Central memory CD4-positive, alpha-beta T cell (primary cell): ENCODE measurements at regions not wholly inside any gene's neighbourhood (a gene's known extent, or its start where the extent isn't known, plus 50 kb on each side); places are given as distances from the start of the nearest gene placed in this dataset.
"Not testable (repeated sequence)": the region's sequence is repeated elsewhere in the genome, so short reads cannot be mapped to it uniquely, and the experiment has no call there.

Source experiments
- DNase-seq: peaks from one replicate; pipeline ENCODE4 v3.0.0; 2022

- DNase-seq = no peak
Observed at GRCh38 chr4:25981749-25982148, 67.7 kb downstream of the SMIM20 start.

GRCh38 chr4:25982962-25983361 is 68.9 kb downstream of the SMIM20 start:
- no peak for DNase-seq

DNA sequence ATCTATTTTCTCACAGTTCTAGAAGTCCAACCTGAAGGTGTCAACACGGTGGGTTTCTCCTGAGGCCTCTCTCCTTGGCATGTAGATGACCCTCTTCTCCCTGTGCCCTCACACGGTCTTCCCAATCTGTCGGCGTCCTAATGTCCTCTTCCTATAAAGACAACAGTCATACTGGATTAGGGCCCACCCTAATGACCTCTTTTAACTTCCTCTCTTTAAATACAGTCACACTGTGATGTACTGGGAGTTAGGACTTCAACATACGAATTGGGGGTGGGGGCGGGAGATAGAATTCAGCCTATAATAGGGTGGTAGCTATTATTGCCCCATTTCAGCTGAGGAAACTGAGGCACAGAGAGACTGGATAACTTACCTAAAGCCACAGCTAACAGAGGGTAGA is 70.2 kb downstream of the SMIM20 start:
- no peak for DNase-seq

DNA sequence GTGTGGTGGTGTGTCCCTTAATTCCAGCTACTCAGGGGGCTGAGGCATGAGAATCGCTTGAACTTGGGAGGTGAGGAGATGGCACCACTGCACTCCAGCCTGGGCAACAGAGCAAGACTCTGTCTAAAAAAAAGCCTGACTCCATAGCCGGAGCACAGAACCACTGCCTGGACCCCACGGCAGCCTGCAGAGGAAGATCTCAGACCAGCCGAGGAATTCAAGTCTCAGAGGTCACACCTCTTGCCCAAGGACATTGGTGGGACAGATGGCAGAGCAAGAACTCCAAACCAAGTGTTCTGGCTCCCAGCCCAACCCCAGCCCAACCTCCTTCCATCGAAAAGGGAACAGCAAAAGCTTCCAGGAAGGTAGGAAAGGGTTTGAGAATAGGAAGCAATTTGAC is 70.8 kb downstream of the SMIM20 start:
- DNase-seq = no peak

- no peak for DNase-seq
Observed at GRCh38 chr4:25986807-25987206, 72.8 kb downstream of the SMIM20 start.

DNA sequence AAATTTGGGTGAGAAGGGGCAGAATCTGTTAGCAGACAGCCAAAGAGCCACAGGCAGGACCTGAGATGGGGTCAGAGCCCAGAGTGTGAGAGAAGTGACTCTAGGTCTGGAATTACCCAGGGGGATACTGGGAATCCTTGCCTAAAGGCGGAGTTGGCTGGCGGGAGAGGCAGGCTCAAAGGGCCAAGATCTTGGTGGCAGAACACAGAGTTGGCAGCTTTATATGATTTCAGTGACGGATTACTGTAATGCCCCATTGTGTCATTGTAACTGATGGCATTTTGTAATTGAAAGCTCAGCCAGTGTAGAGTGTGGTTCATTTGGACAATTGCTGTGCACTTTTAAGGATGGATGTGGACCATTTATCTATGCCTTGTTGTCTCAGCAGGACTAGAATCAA is 77.3 kb downstream of the SMIM20 start:
- DNase-seq = no peak

GRCh38 chr4:25993395-25994185 is 79.6 kb downstream of the SMIM20 start:
- no peak for DNase-seq

DNA sequence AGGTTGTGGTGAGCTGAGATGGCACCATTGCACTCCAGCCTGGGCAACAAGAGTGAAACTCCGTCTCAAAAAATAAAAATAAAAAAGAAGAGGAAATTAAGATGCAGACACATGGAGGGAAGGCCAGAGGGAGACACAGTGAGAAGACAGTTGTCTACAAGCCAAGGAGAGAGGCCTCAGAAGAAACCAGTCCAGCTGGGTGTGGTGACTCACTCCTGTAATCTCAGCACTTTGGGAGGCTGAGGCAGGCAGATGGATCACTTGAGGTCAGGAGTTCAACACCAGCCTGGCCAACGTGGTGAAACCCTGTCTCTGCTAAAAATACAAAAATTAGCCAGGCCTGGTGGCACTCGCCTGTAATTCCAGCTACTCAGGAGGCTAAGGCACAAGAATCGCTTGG is 80.6 kb downstream of the SMIM20 start:
- not testable (repeated sequence) for DNase-seq

DNA sequence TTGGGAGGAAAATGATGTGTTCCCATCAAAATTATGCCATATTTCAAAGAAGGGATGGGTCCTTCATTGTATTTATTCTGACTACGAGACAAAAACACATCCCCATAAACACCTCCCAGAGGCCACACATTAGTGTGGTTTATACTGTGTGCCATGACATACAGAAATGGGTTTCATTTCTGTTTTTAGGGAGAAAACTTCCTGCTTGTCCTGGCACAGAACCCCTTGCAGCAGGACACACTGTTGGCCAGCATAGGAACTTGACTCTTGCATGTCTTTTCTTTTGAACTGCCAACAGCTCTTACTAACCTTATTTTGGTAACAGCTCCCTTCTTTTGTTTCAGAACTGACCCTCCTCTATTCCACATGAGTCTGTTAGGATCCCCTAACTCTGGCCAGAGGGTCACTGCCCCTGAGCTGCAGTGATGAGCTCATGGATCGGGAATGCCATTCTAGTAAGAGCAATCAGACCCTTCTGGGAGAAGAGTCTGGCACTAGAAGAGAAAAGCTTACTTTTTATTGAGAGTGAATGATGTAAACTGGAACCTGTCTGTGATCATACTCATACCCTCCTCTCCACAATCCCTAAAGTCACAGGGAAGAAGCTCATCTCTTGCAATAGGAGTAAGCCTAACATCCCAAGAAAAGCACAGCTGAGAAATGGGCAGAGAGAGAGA is 86.4 kb downstream of the SMIM20 start:
- DNase-seq = no peak

- DNase-seq = no peak
Observed at GRCh38 chr4:26001413-26001812, 87.4 kb downstream of the SMIM20 start.

DNA sequence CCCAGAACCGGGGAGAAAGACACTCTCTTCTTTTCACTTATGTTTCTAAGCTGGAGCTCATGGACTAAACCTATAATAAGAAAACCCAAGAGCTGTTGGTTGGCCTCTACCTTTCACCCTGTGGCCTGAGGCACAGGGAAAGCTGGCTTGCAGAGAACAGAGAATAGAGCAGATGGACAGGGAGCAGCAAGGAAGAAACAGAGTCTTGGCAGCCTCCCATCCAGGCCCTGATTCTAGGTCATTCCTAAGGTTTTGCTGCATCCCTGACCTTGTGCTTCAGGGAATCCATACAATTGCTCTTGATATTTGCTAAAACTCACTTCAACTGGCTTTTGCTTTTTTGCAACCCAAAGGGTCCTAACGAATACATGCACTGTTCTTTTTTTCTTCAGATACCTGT is 87.8 kb downstream of the SMIM20 start:
- DNase-seq = no peak

DNA sequence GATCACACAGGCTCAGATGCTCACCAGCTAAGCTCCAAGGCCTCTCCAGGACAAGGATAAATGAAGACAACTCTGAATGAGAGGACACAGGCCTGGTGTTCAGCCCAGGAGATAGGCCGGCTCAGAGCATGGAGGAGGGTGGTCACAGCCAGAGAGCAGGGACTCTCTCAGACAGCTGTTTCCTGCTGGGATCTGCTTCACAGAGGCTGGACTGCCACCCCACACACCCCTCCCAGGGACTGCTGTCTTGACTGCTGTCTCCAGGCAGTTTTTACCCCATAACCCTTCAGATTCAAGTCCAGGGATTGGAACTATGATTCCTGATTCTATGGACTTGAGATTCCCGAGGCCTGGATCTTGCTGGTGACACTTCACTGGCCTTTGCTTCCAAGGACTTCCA is 89.0 kb downstream of the SMIM20 start:
- no peak for DNase-seq

DNA sequence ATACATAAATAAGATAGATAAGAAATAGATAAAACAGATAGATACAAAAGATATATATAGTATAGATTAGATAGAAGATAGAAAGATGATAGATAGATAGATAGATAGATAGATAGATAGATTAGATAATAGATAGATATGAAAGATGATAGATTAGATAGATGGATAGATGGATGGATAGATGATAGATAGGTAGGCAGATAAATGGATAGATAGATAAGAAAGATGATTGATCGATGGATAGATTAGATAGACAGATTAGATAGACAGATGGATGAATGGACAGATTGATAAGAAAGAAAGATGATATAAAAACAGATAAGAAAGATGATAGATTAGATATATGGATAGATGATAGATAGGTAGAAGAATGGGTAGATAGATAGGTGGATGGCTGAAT is 90.3 kb downstream of the SMIM20 start:
- no peak for DNase-seq

GRCh38 chr4:26005764-26006163 is 91.7 kb downstream of the SMIM20 start:
- DNase-seq = no peak

DNA sequence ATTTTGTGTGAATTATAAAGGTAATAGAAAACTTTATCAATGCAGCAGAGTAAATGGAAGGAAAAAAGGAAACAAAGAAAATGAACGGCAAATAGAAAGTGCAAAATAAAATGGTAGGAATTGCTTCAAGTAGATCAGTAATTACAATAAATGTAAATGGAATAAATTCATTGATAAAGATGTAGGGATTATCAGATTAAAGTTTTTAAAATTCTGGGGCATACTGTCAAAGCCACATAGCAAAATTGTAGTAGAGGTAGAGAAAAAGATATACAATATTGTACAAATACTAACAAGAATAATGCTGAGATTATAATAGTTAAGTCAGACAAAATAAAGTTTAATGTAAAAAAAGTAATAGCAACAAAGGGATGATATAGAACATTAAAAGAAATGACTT is 94.7 kb downstream of the SMIM20 start:
- no peak for DNase-seq

DNA sequence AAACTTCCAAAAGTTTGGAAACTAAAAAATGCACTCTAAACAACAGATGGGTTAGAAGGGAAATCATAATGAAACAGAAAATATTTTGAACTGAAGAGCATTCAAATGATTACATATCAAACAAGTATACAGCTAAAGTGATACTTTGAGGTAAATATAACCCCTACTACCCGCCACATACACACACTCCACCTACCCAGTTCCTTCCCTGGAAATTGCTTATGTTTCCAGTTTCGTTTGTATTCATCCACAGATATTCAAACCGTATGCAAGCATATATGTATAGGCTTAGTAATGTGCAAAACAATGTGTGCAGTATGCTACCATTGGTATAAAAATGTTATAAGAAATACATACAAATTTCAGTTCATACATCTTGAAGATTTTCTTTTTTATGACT is 95.5 kb downstream of the SMIM20 start:
- no peak for DNase-seq

- no peak for DNase-seq
Observed at GRCh38 chr4:26010304-26010703, 96.3 kb downstream of the SMIM20 start.

DNA sequence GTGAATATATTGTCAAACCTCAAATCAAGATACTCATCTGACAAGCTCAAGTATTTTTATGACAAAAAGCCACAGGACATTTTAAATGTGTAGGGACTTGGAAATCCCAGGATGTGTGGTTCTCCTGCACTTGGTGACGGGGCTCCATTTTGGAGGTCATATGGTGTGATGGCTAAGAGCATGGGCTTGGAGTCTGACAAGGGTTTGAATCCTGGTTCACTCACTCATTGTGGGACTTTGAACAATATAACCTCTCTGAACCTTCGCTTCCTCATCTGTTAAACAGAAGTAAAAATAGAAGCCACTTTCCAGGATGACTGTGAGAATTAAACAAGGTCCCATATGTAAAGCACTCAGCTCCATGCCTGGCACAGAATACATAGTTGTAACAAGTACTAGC is 99.6 kb downstream of the SMIM20 start:
- DNase-seq = no peak

- no peak for DNase-seq
Observed at GRCh38 chr4:26015133-26015651, 101.2 kb downstream of the SMIM20 start.

DNA sequence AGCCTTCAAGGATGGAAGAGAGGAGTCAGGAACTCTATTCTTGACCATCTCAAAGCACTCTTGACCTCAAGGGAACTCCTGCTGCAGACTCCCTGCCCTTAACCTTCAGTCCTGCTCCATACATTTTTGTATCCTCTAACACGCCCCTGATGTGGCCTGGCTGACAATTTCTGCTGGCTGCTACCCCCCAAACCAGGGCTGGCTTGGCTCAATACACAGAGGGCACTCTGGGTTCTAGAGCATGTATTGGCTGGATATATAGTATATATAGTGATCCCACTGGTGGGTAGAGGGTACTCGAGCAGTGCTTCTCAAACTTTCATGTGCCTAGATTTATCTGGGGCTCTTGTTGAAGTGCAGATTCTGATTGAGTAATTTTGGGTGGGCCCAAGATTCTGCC is 101.9 kb downstream of the SMIM20 start:
- DNase-seq = no peak

- DNase-seq = no peak
Observed at GRCh38 chr4:26017531-26017930, 103.5 kb downstream of the SMIM20 start.

GRCh38 chr4:26017961-26018700 is 104.1 kb downstream of the SMIM20 start:
- DNase-seq = not testable (repeated sequence)

DNA sequence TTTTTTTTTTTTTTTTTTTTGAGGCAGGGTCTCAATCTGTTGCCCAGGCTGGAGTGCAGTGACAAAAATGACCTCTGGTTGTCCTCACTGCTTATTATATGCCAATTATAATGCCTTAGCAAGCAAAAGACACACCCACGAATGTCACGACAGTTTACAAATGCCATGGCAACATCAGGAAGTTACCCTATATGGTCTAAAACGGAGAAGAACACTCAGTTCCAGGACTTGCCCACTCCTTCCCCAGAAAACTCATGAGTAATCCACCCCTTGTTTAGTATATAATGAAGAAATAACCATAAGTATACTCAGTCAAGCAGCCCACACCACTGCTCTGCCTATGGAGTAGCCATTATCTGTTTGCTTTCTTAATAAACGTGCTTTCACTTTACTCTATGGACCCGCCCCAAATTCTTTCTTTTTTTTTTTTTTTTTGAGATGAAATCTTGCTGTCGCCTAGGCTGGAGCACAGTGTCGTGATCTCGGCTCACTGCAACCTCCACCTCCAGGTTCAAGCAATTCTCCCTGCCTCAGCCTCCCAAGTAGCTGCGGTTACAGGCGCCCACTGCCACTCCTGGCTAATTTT is 106.2 kb downstream of the SMIM20 start:
- DNase-seq = no peak
